Ishikawa (cell line): ENCODE measurements at regions not wholly inside any gene's neighbourhood (a gene's known extent, or its start where the extent isn't known, plus 50 kb on each side); places are given as distances from the start of the nearest gene placed in this dataset.

ENCODE experiments used
- CEBPB ChIP-seq: IDR thresholded peaks from 2 replicates; pipeline ENCODE4 v1.6.1; 2012
- CREB1 ChIP-seq: IDR thresholded peaks from 2 replicates; pipeline ENCODE4 v1.6.1; 2012; ENCODE audit warnings: low read depth
- EGR1 ChIP-seq: IDR thresholded peaks from 2 replicates; pipeline ENCODE4 v1.6.1; 2012
- EP300 ChIP-seq: IDR thresholded peaks from 2 replicates; pipeline ENCODE4 v1.6.1; 2012; ENCODE audit warnings: borderline replicate concordance
- FOXM1 ChIP-seq: IDR thresholded peaks from 2 replicates; pipeline ENCODE4 v1.6.1; 2012; ENCODE audit warnings: low read depth, borderline replicate concordance
- MAX ChIP-seq: IDR thresholded peaks from 2 replicates; pipeline ENCODE4 v1.6.1; 2012
- NFIC ChIP-seq: IDR thresholded peaks from 2 replicates; pipeline ENCODE4 v1.6.1; 2012
- RAD21 ChIP-seq: IDR thresholded peaks from 2 replicates; pipeline ENCODE4 v1.6.1; 2012; ENCODE audit warnings: low read depth
- REST ChIP-seq: IDR thresholded peaks from 2 replicates; pipeline ENCODE4 v1.6.1; 2012; ENCODE audit warnings: low read depth, mild to moderate bottlenecking
- TAF1 ChIP-seq: IDR thresholded peaks from 2 replicates; pipeline ENCODE4 v1.6.1; 2012; ENCODE audit warnings: low read depth, mild to moderate bottlenecking
- TCF12 ChIP-seq: IDR thresholded peaks from 2 replicates; pipeline ENCODE4 v1.6.1; 2012; ENCODE audit warnings: low read depth
- TEAD4 ChIP-seq: IDR thresholded peaks from 2 replicates; pipeline ENCODE4 v1.6.1; 2012
- USF1 ChIP-seq: IDR thresholded peaks from 2 replicates; pipeline ENCODE4 v1.6.1; 2012
- YY1 ChIP-seq: IDR thresholded peaks from 2 replicates; pipeline ENCODE4 v1.6.1; 2012; ENCODE audit warnings: low read depth
- ZBTB7A ChIP-seq: IDR thresholded peaks from 2 replicates; pipeline ENCODE4 v1.6.1; 2012; ENCODE audit warnings: low read depth

- TF ChIP-seq FOXM1: no peak
- no peak for TF ChIP-seq NFIC
- TF ChIP-seq USF1: no peak
- no peak for TF ChIP-seq ZBTB7A
- TF ChIP-seq CREB1: no peak
- no peak for TF ChIP-seq RAD21
- no peak for TF ChIP-seq YY1
- no peak for TF ChIP-seq MAX
- TF ChIP-seq CEBPB: no peak
- no peak for TF ChIP-seq EP300
- TF ChIP-seq TAF1: no peak
- TF ChIP-seq EGR1: no peak
- TF ChIP-seq TCF12: no peak
- TF ChIP-seq TEAD4: no peak
- no peak for TF ChIP-seq REST
These were observed 88.9 kb upstream of the FBXL4 start for GRCh38 chr6:99036672-99037071.

- TF ChIP-seq FOXM1 (no peak), TCF12 (no peak), EGR1 (no peak), CREB1 (no peak), USF1 (no peak), TAF1 (no peak), ZBTB7A (no peak), NFIC (no peak), CEBPB (no peak), TEAD4 (no peak)
These were observed 84.7 kb upstream of the FBXL4 start for GRCh38 chr6:99032396-99032795.

- TF ChIP-seq USF1: no peak
- no peak for TF ChIP-seq EP300
- TF ChIP-seq YY1: no peak
- TF ChIP-seq FOXM1: no peak
- TF ChIP-seq NFIC: no peak
- no peak for TF ChIP-seq RAD21
- TF ChIP-seq TAF1: no peak
- TF ChIP-seq MAX: no peak
- no peak for TF ChIP-seq CREB1
- no peak for TF ChIP-seq EGR1
- TF ChIP-seq TEAD4: no peak
- TF ChIP-seq TCF12: no peak
- TF ChIP-seq ZBTB7A: no peak
- TF ChIP-seq CEBPB: no peak
- no peak for TF ChIP-seq REST
These were observed 84.2 kb upstream of the FBXL4 start for GRCh38 chr6:99031957-99032356.

GRCh38 chr6:99030915-99031314 lies 83.2 kb upstream of the FBXL4 start:
- no peak for TF ChIP-seq RAD21
- TF ChIP-seq EP300: no peak
- no peak for TF ChIP-seq USF1
- TF ChIP-seq EGR1: no peak
- no peak for TF ChIP-seq MAX
- TF ChIP-seq REST: no peak
- TF ChIP-seq CREB1: no peak
- no peak for TF ChIP-seq ZBTB7A
- no peak for TF ChIP-seq NFIC
- TF ChIP-seq TCF12: no peak
- TF ChIP-seq YY1: no peak
- TF ChIP-seq TAF1: no peak
- TF ChIP-seq CEBPB: no peak
- TF ChIP-seq TEAD4: no peak
- no peak for TF ChIP-seq FOXM1
